ENCODE measurements at regions not wholly inside any gene's neighbourhood (a gene's known extent, or its start where the extent isn't known, plus 50 kb on each side); places are given as distances from the start of the nearest gene placed in this dataset.

GRCh38 chr22:25357606-25358420, 138.4 kb downstream of the CRYBB2 start:
- H3K36me3 ChIP-seq: no peaks in the 10 kb centered on the region
- no peak overlapping the region for H3K4me3 ChIP-seq
- DNase-seq: no peak
- TF ChIP-seq CTCF (IDR thresholded peaks at IDR 0.05): no peak
- TF ChIP-seq POLR2A (IDR thresholded peaks at IDR 0.05): no peak
- no peaks in the 10 kb centered on the region for H3K4me1 ChIP-seq
- intact Hi-C loops (cut with DNase I; ENCODE audit: low total_unique reads): no loop called here
- H3K9me3 ChIP-seq: no peaks in the 10 kb centered on the region
- no peaks in the 10 kb centered on the region for H3K27me3 ChIP-seq
- no peak overlapping the region for H3K27ac ChIP-seq

- no peak for DNase-seq
- no peaks in the 10 kb centered on the region for H3K4me1 ChIP-seq
- intact Hi-C loops (cut with DNase I; ENCODE audit: low total_unique reads): no loop called here
- H3K9me3 ChIP-seq: no peaks in the 10 kb centered on the region
- TF ChIP-seq CTCF (IDR thresholded peaks at IDR 0.05) (no peak), POLR2A (IDR thresholded peaks at IDR 0.05) (no peak)
- H3K36me3 ChIP-seq: no peaks in the 10 kb centered on the region
- H3K27me3 ChIP-seq: no peaks in the 10 kb centered on the region
- no peak overlapping the region for H3K4me3 ChIP-seq
- no peak overlapping the region for H3K27ac ChIP-seq
Measured at GRCh38 chr22:25358421-25359170, 139.2 kb downstream of the CRYBB2 start.

- DNase-seq: peak in 1 of 2 donors; percentile 13
- no peaks in the 10 kb centered on the region for H3K36me3 ChIP-seq
Measured at GRCh38 chr22:25359601-25360261, 140.3 kb downstream of the CRYBB2 start.

GRCh38 chr22:25360411-25360810, 141.0 kb downstream of the CRYBB2 start:
- no peaks in the 10 kb centered on the region for H3K4me1 ChIP-seq

More at GRCh38 chr22:25359601-25360261, 140.3 kb downstream of the CRYBB2 start:
- Histone ChIP-seq H3K27me3 (no peaks in the 10 kb centered on the region), H3K9me3 (no peaks in the 10 kb centered on the region), H3K4me1 (no peaks in the 10 kb centered on the region), H3K4me3 (no peak overlapping the region), H3K27ac (no peak overlapping the region)
- intact Hi-C loops (cut with DNase I; ENCODE audit: low total_unique reads): no loop called here
- TF ChIP-seq CTCF (IDR thresholded peaks at IDR 0.05) (no peak), POLR2A (IDR thresholded peaks at IDR 0.05) (no peak)

More at GRCh38 chr22:25360411-25360810, 141.0 kb downstream of the CRYBB2 start:
- H3K27ac ChIP-seq: no peak overlapping the region
- no peak for TF ChIP-seq CTCF (IDR thresholded peaks at IDR 0.05)
- no peak for TF ChIP-seq POLR2A (IDR thresholded peaks at IDR 0.05)
- intact Hi-C loops (cut with DNase I; ENCODE audit: low total_unique reads): no loop called here
- H3K4me3 ChIP-seq: no peak overlapping the region
- H3K36me3 ChIP-seq: no peaks in the 10 kb centered on the region
- no peaks in the 10 kb centered on the region for H3K9me3 ChIP-seq
- peak in 1 of 2 donors; percentile 8 for DNase-seq
- H3K27me3 ChIP-seq: no peaks in the 10 kb centered on the region
